Neural progenitor cell (in vitro differentiated cells): ENCODE measurements at regions not wholly inside any gene's neighbourhood (a gene's known extent, or its start where the extent isn't known, plus 50 kb on each side); places are given as distances from the start of the nearest gene placed in this dataset.

Experiments
- CTCF ChIP-seq: fragments of 200-600 bp; sonication (generic); IDR thresholded peaks from 2 replicates; pipeline ENCODE4 v1.5.1; 2017; ENCODE audit warnings: antibody characterized with exemption, mild to moderate bottlenecking
- EZH2 ChIP-seq: fragments of 200-600 bp; sonication (generic); IDR thresholded peaks from 2 replicates; pipeline ENCODE4 v1.6.1; 2017; ENCODE audit warnings: antibody characterized with exemption, mild to moderate bottlenecking, moderate library complexity
- EZH2phosphoT487 ChIP-seq: fragments of 200-600 bp; sonication (generic); IDR thresholded peaks from 2 replicates; pipeline ENCODE4 v1.6.1; 2017; ENCODE audit warnings: antibody characterized with exemption

GRCh38 chr4:140297221-140297570 is 76.2 kb upstream of the SCOC start:
- TF ChIP-seq CTCF (no peak), EZH2phosphoT487 (no peak), EZH2 (no peak)
